ENCODE measurements at regions not wholly inside any gene's neighbourhood (a gene's known extent, or its start where the extent isn't known, plus 50 kb on each side); places are given as distances from the start of the nearest gene placed in this dataset.

DNA sequence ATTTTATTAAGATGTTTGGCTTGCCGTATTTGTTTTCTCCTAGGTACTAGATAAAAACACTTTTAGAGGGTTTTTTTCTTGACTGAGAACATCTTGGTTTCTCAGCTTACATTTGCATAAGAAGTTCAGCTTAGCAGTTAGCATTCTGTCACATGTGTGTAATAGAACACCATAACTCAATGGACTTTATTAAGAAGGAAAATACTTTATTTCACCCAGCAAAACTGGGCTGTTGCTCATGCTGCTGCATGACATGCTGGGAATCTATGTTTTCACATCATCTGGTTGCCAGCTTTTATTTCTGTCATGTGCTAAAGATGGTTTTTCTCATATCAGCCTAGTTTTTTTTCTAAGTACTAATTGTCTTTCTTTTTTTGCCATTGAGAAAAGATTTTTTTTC is 144.6 kb downstream of the UTRN start:
- TF ChIP-seq, protein P1, sequence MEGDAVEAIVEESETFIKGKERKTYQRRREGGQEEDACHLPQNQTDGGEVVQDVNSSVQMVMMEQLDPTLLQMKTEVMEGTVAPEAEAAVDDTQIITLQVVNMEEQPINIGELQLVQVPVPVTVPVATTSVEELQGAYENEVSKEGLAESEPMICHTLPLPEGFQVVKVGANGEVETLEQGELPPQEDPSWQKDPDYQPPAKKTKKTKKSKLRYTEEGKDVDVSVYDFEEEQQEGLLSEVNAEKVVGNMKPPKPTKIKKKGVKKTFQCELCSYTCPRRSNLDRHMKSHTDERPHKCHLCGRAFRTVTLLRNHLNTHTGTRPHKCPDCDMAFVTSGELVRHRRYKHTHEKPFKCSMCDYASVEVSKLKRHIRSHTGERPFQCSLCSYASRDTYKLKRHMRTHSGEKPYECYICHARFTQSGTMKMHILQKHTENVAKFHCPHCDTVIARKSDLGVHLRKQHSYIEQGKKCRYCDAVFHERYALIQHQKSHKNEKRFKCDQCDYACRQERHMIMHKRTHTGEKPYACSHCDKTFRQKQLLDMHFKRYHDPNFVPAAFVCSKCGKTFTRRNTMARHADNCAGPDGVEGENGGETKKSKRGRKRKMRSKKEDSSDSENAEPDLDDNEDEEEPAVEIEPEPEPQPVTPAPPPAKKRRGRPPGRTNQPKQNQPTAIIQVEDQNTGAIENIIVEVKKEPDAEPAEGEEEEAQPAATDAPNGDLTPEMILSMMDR (IDR thresholded peaks at IDR 0.05): no peak
- TF ChIP-seq ZFX (IDR thresholded peaks at IDR 0.05; ENCODE audit: borderline replicate concordance): no peak

Data from 22Rv1 (cell line).